ENCODE measurements at regions not wholly inside any gene's neighbourhood (a gene's known extent, or its start where the extent isn't known, plus 50 kb on each side); places are given as distances from the start of the nearest gene placed in this dataset.

DNA sequence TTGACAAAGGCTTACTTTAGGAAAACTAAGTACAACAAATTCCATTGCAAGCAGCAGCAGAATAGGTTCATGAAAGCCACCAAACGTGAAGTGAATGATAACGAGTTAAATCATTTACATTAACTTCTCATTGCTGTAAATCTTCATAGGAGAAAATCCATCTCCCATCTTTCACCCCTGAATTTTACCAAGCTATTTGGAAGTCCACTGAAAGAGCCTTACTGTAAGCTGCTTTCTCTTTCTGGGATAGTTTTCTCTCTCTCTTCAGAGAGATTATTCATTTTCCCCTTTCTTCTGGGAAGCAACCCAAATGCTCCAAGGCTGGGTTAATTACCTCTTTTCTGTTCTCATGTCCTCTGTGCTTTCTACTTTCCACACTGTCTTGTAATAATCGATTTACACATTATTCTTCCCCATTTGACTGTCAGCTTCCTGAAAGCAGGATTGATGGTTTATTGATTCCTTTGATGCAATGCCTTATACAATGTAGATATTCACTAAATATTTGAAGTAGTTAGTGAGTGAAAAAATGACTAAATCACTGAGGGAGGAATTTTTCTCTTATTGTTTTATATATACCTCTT is 914.3 kb upstream of the ARPP21 start:
- no peak overlapping the region for H3K4me3 ChIP-seq (ENCODE audit: low read depth, low read length)
- no peak for DNase-seq (ENCODE audit: low read depth, low spot score)
- TF ChIP-seq CTCF (IDR thresholded peaks at IDR 0.05; ENCODE audit: low read depth, low read length) = no peak
- in situ Hi-C loops (cut with HindIII; ENCODE audit: low sequenced_read_pairs) = no loop called here

DNA sequence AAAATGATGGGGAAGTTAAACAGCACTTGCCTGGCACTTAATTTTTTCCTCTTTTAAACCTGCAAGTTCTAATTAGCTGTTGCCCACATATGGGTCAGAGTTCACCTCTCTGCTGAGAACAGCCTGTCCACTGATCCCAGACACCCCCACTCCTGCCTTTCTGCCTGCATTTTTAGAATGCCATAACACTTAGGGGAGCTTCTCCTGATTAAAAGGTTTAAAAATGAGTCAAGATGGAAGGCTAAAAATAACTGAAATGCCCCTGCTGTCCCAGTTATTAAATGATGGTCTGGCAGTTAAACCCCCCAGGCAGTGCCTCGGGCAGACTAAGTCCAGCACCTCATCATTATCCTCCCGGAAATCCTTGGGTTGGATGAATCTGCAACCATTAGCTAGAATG is 913.6 kb upstream of the ARPP21 start:
- no peak for DNase-seq (ENCODE audit: low read depth, low spot score)
- in situ Hi-C loops (cut with HindIII; ENCODE audit: low sequenced_read_pairs) = no loop called here
- no peak for TF ChIP-seq CTCF (IDR thresholded peaks at IDR 0.05; ENCODE audit: low read depth, low read length)
- H3K4me3 ChIP-seq (ENCODE audit: low read depth, low read length) = no peak overlapping the region

DNA sequence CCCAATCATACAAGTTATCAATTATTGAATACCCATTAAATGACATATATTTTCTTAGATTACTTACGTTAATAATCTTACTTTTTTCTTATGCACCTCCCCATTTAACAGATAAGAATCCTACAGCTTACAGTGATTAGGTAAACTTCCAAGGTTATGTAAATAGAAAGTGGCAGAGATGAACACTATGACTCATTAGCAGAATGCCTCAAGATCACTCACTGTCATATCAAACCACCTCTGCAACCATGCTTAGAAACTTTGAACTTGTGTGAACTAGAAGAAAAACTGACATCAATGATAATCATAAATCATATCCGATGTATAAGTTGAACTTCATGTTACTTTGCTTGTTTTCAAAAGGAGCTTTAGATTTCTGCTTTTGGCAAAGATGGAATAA is 911.6 kb upstream of the ARPP21 start:
- no peak overlapping the region for H3K4me3 ChIP-seq (ENCODE audit: low read depth, low read length)
- DNase-seq (ENCODE audit: low read depth, low spot score) = no peak
- TF ChIP-seq CTCF (IDR thresholded peaks at IDR 0.05; ENCODE audit: low read depth, low read length) = no peak
- in situ Hi-C loops (cut with HindIII; ENCODE audit: low sequenced_read_pairs) = no loop called here

GRCh38 chr3:34742151-34742550 is 897.2 kb upstream of the ARPP21 start:
- no peak for TF ChIP-seq CTCF (IDR thresholded peaks at IDR 0.05; ENCODE audit: low read depth, low read length)
- DNase-seq (ENCODE audit: low read depth, low spot score) = no peak
- in situ Hi-C loops (cut with HindIII; ENCODE audit: low sequenced_read_pairs) = no loop called here
- H3K4me3 ChIP-seq (ENCODE audit: low read depth, low read length) = no peak overlapping the region

- no peak for TF ChIP-seq CTCF (IDR thresholded peaks at IDR 0.05; ENCODE audit: low read depth, low read length)
- in situ Hi-C loops (cut with HindIII; ENCODE audit: low sequenced_read_pairs) = no loop called here
- no peak for DNase-seq (ENCODE audit: low read depth, low spot score)
- H3K4me3 ChIP-seq (ENCODE audit: low read depth, low read length) = no peak overlapping the region
These were observed 880.6 kb upstream of the ARPP21 start for GRCh38 chr3:34758630-34759261.

DNA sequence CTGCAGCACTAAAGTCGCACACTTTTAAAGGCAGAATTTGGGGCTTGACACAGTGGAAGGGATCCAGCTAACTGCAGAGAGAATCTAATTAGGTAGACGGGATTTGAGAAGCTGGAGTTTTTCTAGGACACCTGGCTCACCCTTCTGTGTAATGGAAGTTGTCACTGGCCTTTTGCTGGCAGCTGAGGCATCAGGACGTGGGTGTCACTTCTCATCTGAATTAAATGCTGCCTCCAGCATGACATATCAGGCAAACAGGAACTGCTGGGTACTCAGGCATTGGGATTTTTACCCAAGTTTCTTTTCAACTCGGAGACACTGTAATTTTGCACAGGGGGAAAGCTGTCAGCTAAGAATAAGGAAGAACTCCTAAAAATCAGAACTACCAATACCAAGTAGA is 861.9 kb upstream of the ARPP21 start:
- in situ Hi-C loops (cut with HindIII; ENCODE audit: low sequenced_read_pairs) = no loop called here
- no peak overlapping the region for H3K4me3 ChIP-seq (ENCODE audit: low read depth, low read length)
- no peak for DNase-seq (ENCODE audit: low read depth, low spot score)
- no peak for TF ChIP-seq CTCF (IDR thresholded peaks at IDR 0.05; ENCODE audit: low read depth, low read length)
